Naive thymus-derived CD4-positive, alpha-beta T cell (primary cell): ENCODE measurements at regions not wholly inside any gene's neighbourhood (a gene's known extent, or its start where the extent isn't known, plus 50 kb on each side); places are given as distances from the start of the nearest gene placed in this dataset. TPM values are rescaled to one million over a fixed set of nuclear protein-coding genes. Genes with fewer than 3 reads are reported as not detected.

Experiments used
- ATAC-seq: fragments of 150-1000 bp; cut with Tn5 transposase; 2 replicates; pipeline ENCODE4 v1.10.0; 2021; ENCODE audit warnings: mild to moderate bottlenecking, moderate library complexity
- CTCF ChIA-PET: fragments of 350-600 bp; sonication (Branson Sonifier 250); formaldehyde crosslinking; loops from one replicate; lab custom pipeline; 2021; ENCODE audit warnings: antibody characterized with exemption; lab: Charles Lee
- POLR2A ChIA-PET: fragments of 350-600 bp; sonication (Branson Sonifier 250); formaldehyde crosslinking; loops from one replicate; lab custom pipeline; 2021; ENCODE audit warnings: antibody characterized with exemption, inconsistent platforms; lab: Charles Lee
- DNase-seq, 9 donors: peaks; one replicate each; pipeline versions ENCODE4 v3.0.0 to v3.0.0-alpha.2; 2020 to 2022; ENCODE audit warnings: mixed read lengths in 1 of 9
- H3K27ac ChIP-seq: one replicate; pipeline ENCODE4 v1.7.0; 2013; ENCODE audit warnings: mild to moderate bottlenecking, low read depth, low read length, moderate library complexity
- H3K27me3 ChIP-seq, 2 donors: one replicate each; pipeline ENCODE4 v1.7.0; 2013; ENCODE audit warnings: low read length in 2 of 2, mild to moderate bottlenecking in 2 of 2, moderate library complexity in 2 of 2; ENCODE audit not compliant: control insufficient read depth in 2 of 2, insufficient read depth in 2 of 2
- H3K36me3 ChIP-seq, 3 experiments: 1 replicate in 2 of 3; 2 replicates in 1 of 3; pipeline ENCODE4 v1.7.0; 2013; ENCODE audit warnings: low read length in 3 of 3, mild to moderate bottlenecking in 3 of 3, moderate library complexity in 1 of 3; ENCODE audit not compliant: insufficient read depth in 3 of 3, control insufficient read depth in 2 of 3
- H3K4me1 ChIP-seq, 2 donors: one replicate each; pipeline ENCODE4 v1.7.0; 2013; ENCODE audit warnings: low read length in 2 of 2, mild to moderate bottlenecking in 2 of 2, moderate library complexity in 1 of 2; ENCODE audit not compliant: control insufficient read depth in 2 of 2, insufficient read depth in 2 of 2
- H3K4me3 ChIP-seq: 2 replicates; pipeline ENCODE4 v1.7.0; 2013; ENCODE audit warnings: mild to moderate bottlenecking, low read length
- H3K9me3 ChIP-seq, 3 experiments: 1 replicate in 2 of 3; 2 replicates in 1 of 3; pipeline ENCODE4 v1.7.0; 2013; ENCODE audit warnings: low read length in 3 of 3; ENCODE audit not compliant: control insufficient read depth in 2 of 3
- H3K27ac Mint-ChIP-seq, 9 donors: one replicate each; pipeline ENCODE4 v1.8.0; 2020 to 2022; ENCODE audit warnings: mixed read lengths in 9 of 9, mild to moderate bottlenecking in 8 of 9, moderate library complexity in 5 of 9, inconsistent platforms in 2 of 9
- H3K27me3 Mint-ChIP-seq, 5 donors: one replicate each; pipeline ENCODE4 v1.8.0; 2021 to 2022; ENCODE audit warnings: mixed read lengths in 5 of 5, mild to moderate bottlenecking in 1 of 5
- H3K36me3 Mint-ChIP-seq, 5 donors: one replicate each; pipeline ENCODE4 v1.8.0; 2020 to 2022; ENCODE audit warnings: mixed read lengths in 5 of 5, mild to moderate bottlenecking in 3 of 5, inconsistent platforms in 1 of 5
- H3K4me1 Mint-ChIP-seq, 7 donors: one replicate each; pipeline ENCODE4 v1.8.0; 2020 to 2022; ENCODE audit warnings: mixed read lengths in 7 of 7, mild to moderate bottlenecking in 3 of 7, inconsistent platforms in 1 of 7
- H3K4me3 Mint-ChIP-seq, 10 donors: one replicate each; pipeline ENCODE4 v1.8.0; 2020 to 2022; ENCODE audit warnings: mild to moderate bottlenecking in 10 of 10, mixed read lengths in 10 of 10, moderate library complexity in 6 of 10, inconsistent platforms in 2 of 10
- H3K9me3 Mint-ChIP-seq, 11 donors: one replicate each; pipeline ENCODE4 v1.8.0; 2020 to 2022; ENCODE audit warnings: mixed read lengths in 11 of 11, mild to moderate bottlenecking in 4 of 11, inconsistent platforms in 1 of 11, moderate library complexity in 1 of 11
- intact Hi-C, 2 donors: fragments of 100-400 bp; cut with micrococcal nuclease; formaldehyde crosslinking; loops; one replicate each; pipeline ENCODE4 v1.15.1; 2023
- microRNA-seq: library from miRNA; unstranded; fragments of <30 nt; microRNA quantifications from one replicate; pipeline ENCODE4 v1.2.0, GENCODE V29; 2022; ENCODE audit warnings: borderline microRNAs expressed

DNA sequence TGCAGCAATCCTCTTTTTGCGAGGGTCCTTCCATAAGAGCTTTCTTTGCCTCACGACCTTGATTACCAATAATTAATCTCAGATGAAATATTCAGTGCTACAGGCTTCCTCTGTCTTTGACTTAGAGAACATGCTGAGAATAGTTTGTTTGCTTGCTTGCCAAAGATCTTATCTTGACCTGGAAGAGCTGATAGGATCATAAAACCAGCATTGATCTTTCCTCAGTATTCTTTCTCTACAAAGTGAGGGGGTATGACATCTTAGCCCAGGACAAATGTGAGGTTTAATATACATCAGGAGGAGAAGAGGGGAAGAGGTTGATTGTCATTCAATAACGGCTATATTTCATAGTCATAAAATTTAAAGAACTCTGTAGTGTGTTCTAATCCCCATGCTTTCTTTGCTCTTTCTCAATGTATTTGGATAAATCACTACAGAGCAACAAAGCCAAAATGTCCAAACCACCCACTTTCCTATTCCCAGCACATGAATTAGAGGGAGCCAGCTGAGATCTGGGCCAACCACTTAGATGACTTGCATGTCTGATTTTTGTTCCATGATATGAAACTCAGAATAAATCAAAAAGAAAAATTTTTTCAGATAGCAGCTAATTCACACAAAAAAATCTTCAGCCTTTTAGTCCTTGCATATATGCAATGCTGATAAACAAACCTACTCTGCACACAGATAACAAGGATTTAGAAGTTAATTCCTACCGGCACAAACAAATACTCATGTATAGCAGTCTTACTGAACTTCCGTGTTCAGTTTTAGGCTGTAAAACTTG is 50.5 kb upstream of the IPO9 start:
- POLR2A ChIA-PET, result no interaction called here
- intact Hi-C loops, result no loop called here
- CTCF ChIA-PET, result no interaction called here
- H3K27me3 ChIP-seq, result no peaks in the 10 kb centered on the region
- no peak overlapping the region for H3K4me3 ChIP-seq
- no peak overlapping the region for H3K27ac Mint-ChIP-seq
- ATAC-seq (no peak), DNase-seq (no peak)
- no peaks in the 10 kb centered on the region for H3K9me3 ChIP-seq
- H3K9me3 Mint-ChIP-seq, result peaks cover 0 to 1% (median 0%) of the 10 kb centered on the region in 11 donors
- no peak overlapping the region for H3K27ac ChIP-seq
- H3K4me1 Mint-ChIP-seq, result peaks cover 0 to 7% (median 0%) of the 10 kb centered on the region in 7 donors
- no peaks in the 10 kb centered on the region for H3K4me1 ChIP-seq
- H3K36me3 Mint-ChIP-seq, result peaks cover 0 to 21% (median 7%) of the 10 kb centered on the region in 5 donors
- H3K27me3 Mint-ChIP-seq, result peaks cover 0 to 30% (median 0%) of the 10 kb centered on the region in 5 donors
- H3K4me3 Mint-ChIP-seq, result no peak overlapping the region
- H3K36me3 ChIP-seq, result peaks cover 0 to 12% (median 0%) of the 10 kb centered on the region in 3 experiments

Small RNAs in the stretch of these regions (microRNA-seq; reads per million reads assigned to microRNA genes)
- not detected for gene MIR5191
